ENCODE measurements at regions not wholly inside any gene's neighbourhood (a gene's known extent, or its start where the extent isn't known, plus 50 kb on each side); places are given as distances from the start of the nearest gene placed in this dataset.

- ATAC-seq (no peak), DNase-seq (no peak)
Measured at GRCh38 chr5:39880985-39881384, 456.2 kb upstream of the DAB2 start.

GRCh38 chr5:39877479-39877878 lies 452.7 kb upstream of the DAB2 start:
- DNase-seq (no peak), ATAC-seq (no peak)

GRCh38 chr5:39876146-39876545 lies 451.4 kb upstream of the DAB2 start:
- no peak for ATAC-seq
- DNase-seq: no peak

GRCh38 chr5:39870137-39870536 lies 445.4 kb upstream of the DAB2 start:
- DNase-seq (no peak), ATAC-seq (no peak)

GRCh38 chr5:39869396-39869795 lies 444.6 kb upstream of the DAB2 start:
- no peak for DNase-seq
- no peak for ATAC-seq

GRCh38 chr5:39867923-39868322 lies 443.1 kb upstream of the DAB2 start:
- no peak for ATAC-seq
- no peak for DNase-seq

- DNase-seq (no peak), ATAC-seq (no peak)
Measured at GRCh38 chr5:39863926-39864552, 439.3 kb upstream of the DAB2 start.

GRCh38 chr5:39857041-39857440 lies 432.3 kb upstream of the DAB2 start:
- ATAC-seq (no peak), DNase-seq (no peak)

GRCh38 chr5:39854771-39855410 lies 430.1 kb upstream of the DAB2 start:
- no peak for DNase-seq
- ATAC-seq: no peak

- DNase-seq: no peak
- no peak for ATAC-seq
Measured at GRCh38 chr5:39850291-39850690, 425.5 kb upstream of the DAB2 start.

GRCh38 chr5:39846144-39846543 lies 421.4 kb upstream of the DAB2 start:
- ATAC-seq (no peak), DNase-seq (no peak)

- DNase-seq (no peak), ATAC-seq (no peak)
Measured at GRCh38 chr5:39843767-39844166, 419.0 kb upstream of the DAB2 start.

GRCh38 chr5:39835371-39835770 lies 410.6 kb upstream of the DAB2 start:
- no peak for DNase-seq
- no peak for ATAC-seq

GRCh38 chr5:39829441-39829840 lies 404.7 kb upstream of the DAB2 start:
- ATAC-seq: no peak
- DNase-seq: no peak

- no peak for DNase-seq
- no peak for ATAC-seq
Measured at GRCh38 chr5:39826051-39826450, 401.3 kb upstream of the DAB2 start.

GRCh38 chr5:39825301-39825700 lies 400.5 kb upstream of the DAB2 start:
- DNase-seq (no peak), ATAC-seq (no peak)

GRCh38 chr5:39822020-39822419 lies 397.2 kb upstream of the DAB2 start:
- ATAC-seq (no peak), DNase-seq (no peak)

GRCh38 chr5:39816866-39817265 lies 392.1 kb upstream of the DAB2 start:
- ATAC-seq: no peak
- no peak for DNase-seq

- no peak for ATAC-seq
- no peak for DNase-seq
Measured at GRCh38 chr5:39816156-39816845, 391.5 kb upstream of the DAB2 start.

GRCh38 chr5:39815711-39816110 lies 390.9 kb upstream of the DAB2 start:
- ATAC-seq (no peak), DNase-seq (no peak)

GRCh38 chr5:39811381-39811780 lies 386.6 kb upstream of the DAB2 start:
- ATAC-seq (no peak), DNase-seq (no peak)

- ATAC-seq (no peak), DNase-seq (no peak)
Measured at GRCh38 chr5:39808656-39809055, 383.9 kb upstream of the DAB2 start.

- DNase-seq: no peak
- no peak for ATAC-seq
Measured at GRCh38 chr5:39801306-39801705, 376.5 kb upstream of the DAB2 start.
